GM21717 (cell line): ENCODE measurements at regions not wholly inside any gene's neighbourhood (a gene's known extent, or its start where the extent isn't known, plus 50 kb on each side); places are given as distances from the start of the nearest gene placed in this dataset.
A peak's percentile ranks its signal among the peaks of the same experiment; 100 is the strongest.
"Not testable (repeated sequence)": the region's sequence is repeated elsewhere in the genome, so short reads cannot be mapped to it uniquely, and the experiment has no call there.

ENCODE experiments used
- ATAC-seq: cut with Tn5 transposase; IDR thresholded peaks from one replicate; pipeline ENCODE4 v1.9.1; 2021; ENCODE audit warnings: mild to moderate bottlenecking, moderate library complexity; ENCODE audit not compliant: unreplicated experiment

DNA sequence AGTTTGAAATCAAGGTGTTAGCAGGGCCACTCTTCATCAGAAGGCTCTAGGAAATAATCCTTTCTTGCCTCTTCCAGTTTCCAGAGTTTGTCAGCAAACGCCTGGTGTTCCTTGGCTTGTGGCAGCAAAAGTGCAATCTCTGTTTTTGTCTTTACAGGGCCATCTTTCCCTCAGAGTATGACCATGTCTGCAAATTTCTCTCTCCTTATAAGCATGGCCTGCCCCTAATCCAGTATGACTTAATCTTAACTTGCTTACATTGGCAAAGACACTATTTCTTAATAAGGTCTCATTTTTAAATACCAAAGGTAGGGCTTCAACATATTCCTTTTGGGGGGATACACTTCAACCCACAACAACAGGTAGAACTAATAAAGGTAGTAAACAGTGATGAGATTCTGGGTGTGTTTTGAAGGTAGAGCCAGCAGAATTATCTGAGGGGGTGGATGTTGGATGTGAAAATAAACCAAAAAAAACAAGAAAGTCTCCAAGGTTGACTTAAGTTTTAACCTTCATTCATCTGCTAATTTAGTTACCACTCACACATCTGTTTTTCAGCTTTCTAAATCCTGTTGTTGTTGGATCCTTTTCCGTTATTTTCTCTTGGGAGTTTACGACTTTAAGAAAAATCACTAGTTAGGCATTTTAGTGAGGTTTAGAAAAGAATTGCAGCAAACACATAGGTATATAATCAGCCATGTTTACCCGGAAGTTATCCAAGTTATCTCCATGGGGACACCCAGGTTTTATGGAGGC, 234.4 kb upstream of the FIGN start:
- no peak for ATAC-seq

DNA sequence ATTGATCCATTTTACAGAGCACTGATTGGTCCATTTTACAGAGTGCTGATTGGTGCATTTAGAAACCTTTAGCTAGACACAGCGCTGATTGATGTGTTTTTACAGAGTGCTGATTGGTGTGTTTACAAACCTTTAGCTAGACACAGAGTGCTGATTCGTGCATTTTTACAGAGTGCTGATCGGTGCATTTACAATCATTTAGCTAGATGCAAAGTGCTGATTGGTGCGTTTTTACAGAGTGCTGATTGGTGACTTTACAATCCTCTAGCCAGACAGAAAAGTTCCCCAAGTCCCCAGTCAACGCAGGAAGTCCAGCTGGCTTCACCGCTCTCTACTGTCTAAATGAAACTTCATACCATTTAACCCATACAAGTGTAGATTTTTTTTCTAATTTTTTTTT, 228.5 kb upstream of the FIGN start:
- ATAC-seq: not testable (repeated sequence)

DNA sequence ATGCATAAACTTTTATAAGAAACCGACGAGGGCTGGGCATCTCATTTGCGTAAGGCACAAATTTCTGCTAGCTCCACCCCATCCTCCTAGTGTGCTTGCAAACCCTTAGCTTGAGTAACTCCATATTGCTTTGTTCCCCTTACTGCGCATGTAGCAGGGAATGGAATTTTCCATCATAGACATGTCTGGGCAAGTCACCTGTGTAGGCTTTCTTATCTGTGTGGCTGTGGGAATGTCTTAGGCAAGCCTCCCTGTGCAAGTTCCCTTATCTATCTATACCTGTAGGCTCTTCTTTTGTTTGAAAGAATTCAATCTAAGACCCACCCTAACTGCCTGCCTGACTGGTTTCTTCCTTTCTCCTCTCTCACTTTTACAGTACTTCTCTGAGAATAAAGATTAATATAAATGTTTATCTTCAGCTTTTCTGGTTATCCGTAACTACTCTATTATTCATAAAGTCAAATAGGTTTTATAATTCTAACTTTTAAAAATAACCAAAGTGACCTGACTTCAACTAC, 217.6 kb upstream of the FIGN start:
- no peak for ATAC-seq

DNA sequence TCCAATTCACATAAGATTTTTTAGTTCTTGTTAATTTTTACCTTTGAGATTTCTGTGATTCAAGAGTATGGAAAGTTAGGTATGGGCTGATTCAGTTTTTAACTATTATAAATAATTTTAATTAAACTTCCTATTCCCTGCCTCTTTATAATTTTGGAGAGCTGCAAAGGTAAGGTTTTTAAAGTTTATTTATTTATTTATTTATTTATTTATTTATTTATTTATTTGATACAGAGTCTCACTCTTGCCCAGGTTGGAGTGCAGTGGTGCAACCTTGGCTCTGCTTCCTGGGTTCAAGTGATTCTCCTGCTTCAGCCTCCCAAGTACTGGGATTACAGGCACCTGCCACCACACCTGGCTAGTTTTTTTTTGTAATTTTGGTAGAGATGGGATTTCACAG, 215.5 kb upstream of the FIGN start:
- ATAC-seq: no peak

DNA sequence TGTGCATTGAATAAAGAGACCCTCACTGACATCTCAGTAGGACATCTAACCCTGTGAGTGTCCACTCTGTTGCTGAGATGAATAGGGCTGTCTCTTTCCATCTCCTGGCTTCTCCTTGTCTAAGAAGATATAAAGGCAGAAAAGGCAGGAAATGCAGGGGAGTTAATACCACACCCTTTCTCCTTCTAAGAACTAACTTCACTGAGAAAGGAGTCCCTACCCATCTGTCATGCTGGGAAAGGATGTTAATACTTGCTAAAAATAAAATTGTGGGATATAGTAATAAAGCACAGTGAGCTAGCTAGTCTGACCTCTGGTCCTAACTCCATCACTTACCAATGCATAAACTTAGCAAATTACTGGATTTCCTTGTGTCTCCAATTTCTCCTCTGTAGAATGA, 213.9 kb upstream of the FIGN start:
- ATAC-seq: no peak

DNA sequence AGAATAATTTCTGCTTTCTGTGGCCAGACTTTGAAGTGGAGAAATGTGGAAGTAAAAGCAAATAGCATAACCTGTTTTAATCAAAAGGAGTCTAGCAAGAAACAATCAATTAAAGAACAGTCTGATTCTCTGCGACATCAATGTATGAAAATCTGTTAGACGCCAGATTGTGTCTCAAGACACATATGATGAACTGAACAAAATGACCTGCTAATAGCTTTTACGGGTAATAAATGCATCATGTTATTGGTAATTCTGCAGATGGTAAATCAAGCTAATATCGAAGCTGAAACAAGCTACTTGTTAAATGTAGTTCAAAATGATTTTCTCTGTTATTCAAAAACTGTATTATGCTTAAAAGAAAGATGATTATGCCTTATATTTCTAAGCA, 208.5 kb upstream of the FIGN start:
- no peak for ATAC-seq

DNA sequence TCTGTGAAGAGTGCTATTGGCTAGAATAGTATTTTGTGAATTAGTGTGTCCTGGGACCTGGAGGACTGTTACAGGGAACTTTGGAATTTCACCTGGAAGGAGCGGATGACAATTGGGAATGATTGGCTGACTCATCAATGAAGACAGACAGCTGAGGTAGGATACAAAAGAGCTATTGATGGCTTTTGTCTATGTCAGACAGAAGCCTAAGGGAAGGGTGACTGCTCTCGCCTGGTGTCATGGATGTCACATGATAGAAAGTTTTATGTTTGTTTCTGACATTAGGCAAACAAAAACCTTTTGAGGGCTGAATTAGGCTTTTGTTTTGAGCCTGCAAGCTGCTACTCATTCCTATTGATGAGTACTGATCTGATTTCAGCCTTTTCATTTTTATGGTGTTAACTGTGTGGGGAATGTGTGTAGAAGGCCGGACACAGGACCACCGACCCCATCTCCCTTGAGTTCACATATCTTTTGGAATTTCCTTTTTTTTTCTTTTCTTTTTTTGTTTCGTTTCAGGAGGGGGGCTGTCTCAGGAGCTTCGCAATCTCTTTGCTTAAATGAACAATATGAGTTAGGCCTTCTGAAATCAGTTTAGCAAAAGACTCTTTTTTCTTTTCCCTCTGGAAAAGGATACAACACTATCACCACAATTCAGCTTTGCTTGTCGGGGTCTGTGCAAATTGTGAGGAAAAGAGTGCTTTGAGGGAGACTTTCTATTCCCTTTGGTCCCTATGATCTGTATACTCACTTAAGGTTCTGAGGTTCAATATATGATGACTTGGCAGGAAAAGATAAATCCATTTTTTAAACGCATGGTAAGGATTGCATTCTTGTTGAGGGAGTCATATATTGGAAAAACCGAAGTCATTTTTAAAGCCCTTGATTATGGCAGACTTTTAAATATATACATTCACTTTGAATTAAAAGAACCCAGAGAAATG, 207.9 kb upstream of the FIGN start:
- ATAC-seq: no peak

DNA sequence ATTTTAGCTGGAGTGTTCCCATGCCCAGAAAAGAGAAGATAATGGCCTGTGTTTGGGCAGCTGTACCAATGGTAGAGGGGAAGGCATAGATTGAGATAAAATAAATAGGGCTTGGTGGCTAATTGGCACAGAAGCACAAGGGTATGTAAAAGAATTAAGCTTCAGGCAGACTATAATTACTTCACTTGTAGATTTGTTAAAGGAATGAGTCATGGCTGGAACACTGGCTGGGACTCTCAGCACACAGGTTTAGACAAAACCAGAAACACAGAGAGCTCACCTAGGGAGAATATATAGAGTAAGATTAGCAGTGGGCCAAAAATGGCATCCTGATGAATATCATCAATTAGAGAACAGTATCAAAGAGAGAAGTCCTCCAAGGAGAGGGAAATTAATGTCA, 198.3 kb upstream of the FIGN start:
- no peak for ATAC-seq

DNA sequence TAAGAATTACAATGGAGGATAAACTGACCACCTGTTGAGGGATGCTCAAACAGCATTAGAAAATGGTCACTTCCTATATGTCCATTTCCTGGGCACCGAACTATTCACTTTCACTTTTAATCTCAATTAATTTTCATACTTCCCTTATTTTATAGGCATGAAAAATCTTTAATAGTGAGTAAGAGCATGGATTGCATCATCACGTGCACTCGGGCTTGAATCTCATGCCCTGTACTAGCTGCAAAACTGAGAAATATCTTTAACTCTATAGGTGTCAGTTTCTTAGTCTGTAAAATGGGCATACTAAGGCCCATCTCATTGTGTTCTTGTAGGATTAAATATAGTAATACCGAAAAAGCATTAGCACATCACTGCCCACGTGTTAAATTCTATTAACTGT, 183.9 kb upstream of the FIGN start:
- no peak for ATAC-seq

DNA sequence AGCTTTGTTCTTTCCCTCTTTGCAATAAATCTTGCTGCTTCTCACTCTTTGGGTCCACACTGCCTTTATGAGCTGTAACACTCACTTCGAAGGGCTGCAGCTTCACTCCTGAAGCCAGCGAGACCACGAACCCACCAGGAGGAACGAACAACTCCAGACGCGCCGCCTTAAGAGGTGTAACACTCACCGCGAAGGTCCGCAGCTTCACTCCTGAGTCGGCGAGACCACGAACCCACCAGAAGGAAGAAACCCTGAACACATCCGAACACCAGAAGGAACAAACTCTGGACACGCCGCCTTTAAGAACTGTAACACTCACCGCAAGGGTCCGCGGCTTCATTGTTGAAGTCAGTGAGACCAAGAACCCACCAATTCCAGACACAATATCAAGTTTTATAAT, 178.7 kb upstream of the FIGN start:
- ATAC-seq: not testable (repeated sequence)

DNA sequence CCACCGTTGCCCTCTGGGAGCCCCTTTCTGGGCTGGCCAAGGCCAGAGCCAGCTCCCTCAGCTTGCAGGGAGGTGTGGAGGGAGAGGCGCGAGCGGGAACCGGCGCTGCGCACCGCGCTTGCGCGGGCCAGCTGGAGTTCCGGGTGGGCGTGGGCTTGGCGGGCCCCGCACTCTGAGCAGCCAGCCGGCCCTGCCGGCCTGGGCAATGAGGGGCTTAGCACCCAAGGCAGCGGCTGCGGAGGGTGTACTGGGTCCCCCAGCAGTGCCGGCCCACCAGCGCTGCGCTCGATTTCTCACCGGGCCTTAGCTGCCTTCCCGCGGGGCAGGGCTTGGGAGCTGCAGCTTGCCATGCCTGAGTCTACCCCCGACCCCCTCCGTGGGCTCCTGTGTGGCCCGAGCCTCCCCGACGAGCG, 177.7 kb upstream of the FIGN start:
- ATAC-seq: not testable (repeated sequence)

DNA sequence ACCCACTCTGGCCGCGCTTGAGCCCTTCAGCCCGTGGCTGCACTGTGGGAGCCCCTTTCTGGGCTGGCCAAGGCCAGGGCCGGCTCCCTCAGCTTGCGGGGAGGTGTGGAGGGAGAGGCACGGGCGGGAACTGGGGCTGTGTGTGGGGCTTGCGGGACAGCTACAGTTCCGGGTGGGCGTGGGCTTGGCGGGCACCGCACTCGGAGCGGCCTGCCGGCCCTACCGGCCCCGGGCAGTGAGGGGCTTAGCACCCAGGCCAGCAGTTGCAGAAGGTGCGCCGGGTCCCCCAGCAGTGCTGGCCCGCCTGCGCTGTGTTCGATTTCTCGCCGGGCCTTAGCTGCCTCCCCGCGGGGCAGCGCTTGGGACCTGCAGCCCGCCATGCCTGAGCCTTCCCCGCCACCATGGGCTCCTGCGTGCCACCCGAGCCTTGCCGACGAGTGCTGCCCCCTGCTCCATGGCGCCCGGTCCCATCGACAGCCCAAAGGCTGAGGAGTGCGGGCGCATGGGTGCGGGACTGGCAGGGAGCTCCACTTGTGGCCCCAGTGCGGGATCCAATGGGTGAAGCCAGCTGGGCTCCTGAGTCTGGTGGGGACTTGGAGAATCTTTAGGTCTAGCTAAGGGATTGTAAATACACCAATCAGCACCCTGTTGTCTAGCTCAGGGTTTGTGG, 173.7 kb upstream of the FIGN start:
- no peak for ATAC-seq

DNA sequence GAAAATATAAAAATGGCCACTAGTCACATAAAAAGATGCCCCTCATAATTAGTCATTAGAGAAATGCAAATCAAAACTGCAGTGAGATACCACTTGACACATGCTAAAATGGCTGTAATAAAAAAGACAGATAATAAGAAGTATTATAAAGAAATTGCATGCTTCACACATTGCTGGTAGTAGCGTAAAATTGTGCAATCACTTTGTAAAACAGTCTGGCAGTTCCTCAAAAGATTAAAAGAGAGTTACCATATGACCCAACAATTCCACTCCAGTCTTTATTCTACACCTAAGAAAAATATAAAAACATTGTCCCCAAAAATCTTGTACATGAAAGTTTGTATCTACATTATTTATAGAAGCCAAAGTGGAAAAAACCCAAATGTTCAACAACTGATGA, 170.6 kb upstream of the FIGN start:
- no peak for ATAC-seq

DNA sequence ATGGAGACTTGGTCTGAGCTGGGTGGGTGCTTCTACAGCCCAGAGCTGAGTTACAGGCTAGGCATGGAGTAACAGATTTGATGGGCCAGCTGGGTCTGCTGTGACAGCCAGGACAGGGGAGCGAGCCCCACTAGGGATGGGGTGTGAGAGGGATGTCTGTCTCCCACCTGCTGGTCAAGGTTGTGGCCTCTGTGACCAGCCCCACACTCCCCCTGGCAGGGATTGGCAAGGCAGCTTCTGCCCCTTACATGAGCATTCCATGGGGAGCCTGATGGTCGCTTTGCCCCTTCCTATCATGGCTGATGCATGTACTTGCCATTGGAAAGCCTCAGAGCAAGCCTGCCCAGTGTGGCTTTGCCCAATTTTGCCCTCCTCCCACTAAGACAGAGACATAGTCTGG, 162.0 kb upstream of the FIGN start:
- no peak for ATAC-seq

DNA sequence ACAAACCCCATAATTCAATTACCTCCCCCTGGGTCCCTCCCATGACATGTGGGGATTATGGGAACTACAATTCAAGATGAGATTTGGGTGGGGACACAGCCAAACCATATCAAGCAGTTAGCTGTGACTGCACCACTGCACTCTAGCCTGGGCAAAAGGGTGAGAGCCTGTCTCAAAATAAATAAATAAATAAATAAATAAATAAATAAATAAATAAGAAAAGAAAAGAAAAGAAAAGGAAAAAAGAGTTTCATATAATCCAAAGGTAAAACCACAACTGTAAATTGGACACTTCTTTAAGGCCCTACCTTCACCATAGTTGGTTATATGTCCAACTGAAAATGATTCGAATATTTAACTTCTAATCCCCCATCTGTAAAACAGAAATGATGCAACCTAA, 157.6 kb upstream of the FIGN start:
- ATAC-seq: not testable (repeated sequence)

DNA sequence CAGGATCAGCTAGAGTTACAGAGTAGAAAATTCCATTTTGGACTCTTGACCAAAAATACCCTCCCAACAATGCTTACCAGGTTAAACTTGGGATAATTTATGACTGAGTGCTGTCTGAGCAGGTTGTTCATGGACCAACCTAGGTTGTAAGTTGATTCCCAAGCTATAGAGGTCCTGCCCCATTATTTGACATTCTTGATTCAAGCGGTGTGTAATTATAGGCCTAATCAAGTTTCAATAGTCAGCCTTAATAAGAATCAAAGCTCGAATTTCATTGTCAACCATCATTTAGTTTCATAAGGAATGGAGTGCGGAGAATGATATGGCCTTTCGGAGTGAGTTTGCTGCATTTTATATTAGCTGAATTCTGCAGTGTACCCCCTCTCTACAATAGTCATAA, 152.8 kb upstream of the FIGN start:
- ATAC-seq: no peak

DNA sequence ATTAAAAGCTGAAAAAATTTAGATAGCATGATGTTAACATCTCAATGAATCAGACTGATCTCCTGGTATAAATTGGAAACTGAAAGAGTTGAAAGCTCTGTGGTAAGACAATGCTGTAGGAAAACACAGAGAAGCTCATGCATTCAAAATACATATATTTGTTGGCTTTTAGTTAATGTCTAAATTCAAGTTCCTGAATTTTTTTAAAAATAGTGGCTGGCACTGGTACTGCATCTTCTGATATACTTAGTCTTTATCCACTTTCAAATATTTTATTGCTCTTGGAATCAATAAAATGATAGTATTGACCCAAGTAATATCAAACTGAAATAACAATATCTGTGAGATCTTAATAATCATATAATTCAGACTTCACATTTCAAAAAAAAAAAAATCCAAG, 151.4 kb upstream of the FIGN start:
- ATAC-seq: no peak

DNA sequence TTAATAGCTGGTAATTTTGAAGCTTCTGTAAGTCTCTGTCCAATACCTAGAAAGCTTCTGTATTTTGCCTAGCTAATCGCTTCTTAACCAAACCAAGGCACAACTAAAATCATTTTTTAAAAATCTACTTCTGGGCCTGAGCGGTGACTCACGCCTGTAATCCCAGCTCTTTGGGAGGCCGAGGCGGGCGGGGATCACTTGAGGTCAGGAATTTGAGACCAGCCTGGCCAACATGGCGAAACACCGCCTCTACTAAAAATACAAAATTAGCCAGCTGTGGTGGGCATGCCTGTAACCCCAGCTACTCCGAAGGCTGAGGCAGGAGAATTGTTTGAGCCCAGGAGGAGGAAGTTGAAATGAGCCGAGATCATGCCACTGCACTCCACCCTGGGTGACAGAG, 148.6 kb upstream of the FIGN start:
- no peak for ATAC-seq

DNA sequence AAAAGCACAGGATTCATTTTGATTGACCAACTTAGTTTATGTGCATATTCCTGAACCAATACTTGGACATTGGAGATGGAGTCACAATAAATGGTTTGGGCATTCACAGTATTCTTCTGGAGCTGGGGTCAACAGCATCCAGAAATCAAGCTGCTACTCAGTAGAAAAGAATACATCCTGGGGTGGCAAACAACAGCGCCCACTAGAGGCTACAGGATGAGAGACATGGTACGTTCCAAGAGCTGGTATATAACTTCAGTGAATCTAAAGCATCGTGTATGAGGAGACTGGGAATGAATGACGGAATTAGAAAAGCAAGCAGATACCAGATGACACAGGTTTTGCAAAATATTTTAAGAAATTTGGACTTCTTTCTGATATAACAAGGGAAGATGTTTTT, 142.9 kb upstream of the FIGN start:
- peak; percentile 61 for ATAC-seq

DNA sequence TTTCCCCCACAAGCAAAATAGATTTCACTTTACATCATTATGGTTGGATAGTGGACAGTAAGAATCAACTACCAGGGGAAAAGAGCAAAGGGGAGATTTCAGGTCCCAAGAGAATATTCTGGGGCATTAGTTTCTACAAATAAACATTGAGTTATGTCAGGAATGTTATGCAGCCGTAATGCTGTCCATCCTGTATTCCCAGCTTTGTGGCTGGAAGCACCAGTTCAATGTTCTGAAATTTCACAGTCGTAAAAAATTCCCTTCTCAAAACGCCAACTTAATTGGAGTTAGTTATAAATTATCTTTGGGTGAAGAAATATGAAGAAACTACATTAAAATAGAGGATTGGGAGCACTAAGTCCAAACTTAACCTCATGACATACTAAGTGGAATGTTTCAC, 141.5 kb upstream of the FIGN start:
- no peak for ATAC-seq

DNA sequence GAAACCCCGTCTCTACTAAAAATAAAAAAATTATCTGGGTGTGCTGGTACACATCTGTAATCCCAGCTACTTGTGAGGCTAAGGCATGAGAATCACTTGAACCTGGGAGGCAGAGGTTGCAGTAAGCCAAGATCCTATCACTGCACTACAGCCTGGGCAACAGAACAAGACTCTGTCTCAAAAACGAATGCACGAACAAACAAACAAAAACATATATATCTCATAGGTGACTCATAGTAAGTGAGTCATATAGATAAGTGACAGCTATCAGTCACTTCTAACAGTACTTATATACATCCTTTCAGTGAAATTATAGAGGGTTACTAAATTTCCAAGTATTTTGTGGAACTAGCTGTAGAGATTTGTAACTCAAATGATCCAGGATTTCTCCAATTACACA, 127.3 kb upstream of the FIGN start:
- ATAC-seq: no peak
